Endothelial cell of umbilical vein (primary cell): ENCODE measurements at regions not wholly inside any gene's neighbourhood (a gene's known extent, or its start where the extent isn't known, plus 50 kb on each side); places are given as distances from the start of the nearest gene placed in this dataset.

Experiments
- BruUV-seq: library from RNA; stranded (reverse); fragments of 400-500 nt; replicated peaks from 2 replicates; lab custom pipeline; 2021; lab: Mats Ljungman, UMichigan
- CTCF ChIA-PET: fragments of 300-600, 350-600 bp; sonication (Branson Sonifier 250); formaldehyde crosslinking; loops from one replicate; lab custom pipeline; 2021; ENCODE audit warnings: antibody characterized with exemption, inconsistent platforms; lab: Charles Lee
- POLR2A ChIA-PET: fragments of 300-600, 350-600 bp; sonication (Branson Sonifier 250); formaldehyde crosslinking; loops from one replicate; lab custom pipeline; 2021; ENCODE audit warnings: antibody characterized with exemption, inconsistent platforms; lab: Charles Lee
- DNase-seq: peaks from one replicate; pipeline ENCODE4 v3.0.0-alpha.2; 2011; ENCODE audit warnings: low read depth, low spot score
- FAIRE-seq: peaks from 2 replicates; lab custom pipeline; 2011; peaks lifted over from hg19 to GRCh38; lab: Jason Lieb, UNC
- H2AFZ ChIP-seq: 2 replicates; pipeline ENCODE4 v1.6.0; 2012; ENCODE audit warnings: low read depth, low read length, control low read depth, inconsistent platforms
- H3K27ac ChIP-seq: 2 replicates; pipeline ENCODE4 v1.5.1; 2011; ENCODE audit warnings: low read depth, mild to moderate bottlenecking, control low read depth, low read length, moderate library complexity; ENCODE audit not compliant: insufficient read depth
- H3K27me3 ChIP-seq, 2 experiments: 2 replicates each; pipeline versions ENCODE4 v1.6.0 to v1.6.1; 2011; ENCODE audit warnings: low read length in 2 of 2, mixed read lengths in 1 of 2; ENCODE audit not compliant: control insufficient read depth in 2 of 2, insufficient read depth in 2 of 2
- H3K36me3 ChIP-seq, 2 experiments: 2 replicates in 1 of 2; 3 replicates in 1 of 2; pipeline ENCODE4 v1.5.1; 2011; ENCODE audit warnings: low read length in 2 of 2, mild to moderate bottlenecking in 1 of 2, moderate library complexity in 1 of 2; ENCODE audit not compliant: control insufficient read depth in 2 of 2, insufficient read depth in 2 of 2; ENCODE audit errors: extremely low read depth in 1 of 2
- H3K4me1 ChIP-seq: 3 replicates; pipeline ENCODE4 v1.5.1; 2011; ENCODE audit warnings: mild to moderate bottlenecking, low read length; ENCODE audit not compliant: control insufficient read depth, insufficient read depth; ENCODE audit errors: extremely low read depth
- H3K4me2 ChIP-seq: 2 replicates; pipeline ENCODE4 v1.6.1; 2011; ENCODE audit warnings: low read length, control low read depth, mixed read lengths; ENCODE audit not compliant: insufficient read depth
- H3K4me3 ChIP-seq, 3 experiments: fragments of 200-600 bp in 1 of 3; sonication (generic), shearing (Covaris generic) in 1 of 3; replicated peaks in 1 of 3; 2 replicates each; pipeline ENCODE4 v1.5.1; 2011 to 2016; ENCODE audit warnings: control low read depth in 3 of 3, low read length in 3 of 3, mild to moderate bottlenecking in 2 of 3, inconsistent platforms in 1 of 3, low read depth in 1 of 3, moderate library complexity in 1 of 3; ENCODE audit not compliant: insufficient read depth in 1 of 3
- H3K79me2 ChIP-seq: 2 replicates; pipeline ENCODE4 v1.6.0; 2012; ENCODE audit warnings: low read length, inconsistent platforms; ENCODE audit not compliant: control insufficient read depth, insufficient read depth
- H3K9ac ChIP-seq: replicated peaks from 2 replicates; pipeline ENCODE3; 2011; ENCODE audit warnings: low read length, control low read depth; ENCODE audit not compliant: insufficient read depth; ENCODE audit errors: extremely low read depth
- H3K9me1 ChIP-seq: replicated peaks from 3 replicates; pipeline ENCODE4 v1.6.0; 2011; ENCODE audit warnings: mild to moderate bottlenecking, low read length; ENCODE audit not compliant: control insufficient read depth, insufficient read depth; ENCODE audit errors: extremely low read depth
- H3K9me3 ChIP-seq: replicated peaks from 2 replicates; pipeline ENCODE4 v1.5.1; 2012; ENCODE audit warnings: low read length, inconsistent platforms; ENCODE audit not compliant: control insufficient read depth, insufficient read depth
- H4K20me1 ChIP-seq: replicated peaks from 2 replicates; pipeline ENCODE3; 2011; ENCODE audit warnings: mild to moderate bottlenecking, low read length; ENCODE audit not compliant: control insufficient read depth, insufficient read depth; ENCODE audit errors: extremely low read depth
- EZH2 ChIP-seq: IDR thresholded peaks from 2 replicates; pipeline ENCODE4 v1.6.1; 2012; ENCODE audit warnings: borderline replicate concordance, low read depth, mild to moderate bottlenecking, moderate library complexity, low read length, inconsistent platforms; ENCODE audit not compliant: severe bottlenecking
- FOS ChIP-seq: IDR thresholded peaks from 2 replicates; pipeline ENCODE4 v1.6.1; 2011; ENCODE audit warnings: mild to moderate bottlenecking, low read length, moderate library complexity, borderline replicate concordance; ENCODE audit not compliant: insufficient read depth
- GATA2 ChIP-seq: IDR thresholded peaks from 2 replicates; pipeline ENCODE4 v1.7.0; 2011; ENCODE audit warnings: low read depth, mild to moderate bottlenecking, moderate library complexity, mixed read lengths, low read length; ENCODE audit not compliant: insufficient read length, insufficient read depth
- JUN ChIP-seq: IDR thresholded peaks from 2 replicates; pipeline ENCODE4 v1.6.1; 2011; ENCODE audit warnings: borderline replicate concordance, low read depth; ENCODE audit not compliant: insufficient read length, insufficient read depth
- MYC ChIP-seq: IDR thresholded peaks from one replicate; pipeline ENCODE4 v1.6.1; 2011; ENCODE audit warnings: mild to moderate bottlenecking, low read depth, low read length
- POLR2A ChIP-seq: IDR thresholded peaks from 2 replicates; pipeline ENCODE4 v1.6.1; 2012; ENCODE audit warnings: low read depth, mild to moderate bottlenecking, control low read depth, low read length
- POLR2AphosphoS5 ChIP-seq: IDR thresholded peaks from 2 replicates; pipeline ENCODE4 v1.6.1; 2012; ENCODE audit warnings: low read depth, mild to moderate bottlenecking, control low read depth, low read length, moderate library complexity; ENCODE audit not compliant: insufficient read depth
- dilution Hi-C: fragments of 300-500 bp; cut with MboI; formaldehyde crosslinking; loops from one replicate; pipeline ENCODE4 v1.15.0; 2019; ENCODE audit warnings: low sequenced_read_pairs; ENCODE audit not compliant: extremely low pct_ligation_motif_present
- intact Hi-C: fragments of 100-400 bp; cut with micrococcal nuclease; formaldehyde crosslinking; loops from one replicate; pipeline ENCODE4 v1.10.0; 2022
- TF ChIP-seq, protein P1 (sequence below): IDR thresholded peaks from 2 replicates; pipeline ENCODE4 v1.6.1; 2011; ENCODE audit not compliant: insufficient read depth, insufficient read length
- TF ChIP-seq, protein P2 (sequence below), 2 donors: IDR thresholded peaks; 1 replicate in 1 of 2; 2 replicates in 1 of 2; pipeline ENCODE4 v1.5.1; 2011; ENCODE audit warnings: low read length in 2 of 2, mild to moderate bottlenecking in 2 of 2, moderate library complexity in 2 of 2, control low read depth in 1 of 2, inconsistent platforms in 1 of 2, low read depth in 1 of 2; ENCODE audit not compliant: insufficient read depth in 1 of 2; ENCODE audit errors: extremely low read depth in 1 of 2

GRCh38 chr11:111105566-111105965 lies 140.0 kb upstream of the POU2AF2 start:
- H3K79me2 ChIP-seq, result no peaks in the 10 kb centered on the region
- no peak overlapping the region for H3K9ac ChIP-seq
- H3K4me3 ChIP-seq, result no peak overlapping the region
- DNase-seq, result no peak
- FAIRE-seq, result no peak
- H2AFZ ChIP-seq, result no peak overlapping the region
- dilution Hi-C loops (no loop called here), intact Hi-C loops (no loop called here)
- no peaks in the 10 kb centered on the region for H3K4me1 ChIP-seq
- H3K36me3 ChIP-seq, result no peaks in the 10 kb centered on the region
- TF ChIP-seq POLR2A (no peak), MYC (no peak), JUN (no peak), FOS (no peak), GATA2 (no peak), POLR2AphosphoS5 (no peak), EZH2 (no peak)
- TF ChIP-seq, protein P1, sequence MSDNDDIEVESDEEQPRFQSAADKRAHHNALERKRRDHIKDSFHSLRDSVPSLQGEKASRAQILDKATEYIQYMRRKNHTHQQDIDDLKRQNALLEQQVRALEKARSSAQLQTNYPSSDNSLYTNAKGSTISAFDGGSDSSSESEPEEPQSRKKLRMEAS, result no peak
- TF ChIP-seq, protein P2, sequence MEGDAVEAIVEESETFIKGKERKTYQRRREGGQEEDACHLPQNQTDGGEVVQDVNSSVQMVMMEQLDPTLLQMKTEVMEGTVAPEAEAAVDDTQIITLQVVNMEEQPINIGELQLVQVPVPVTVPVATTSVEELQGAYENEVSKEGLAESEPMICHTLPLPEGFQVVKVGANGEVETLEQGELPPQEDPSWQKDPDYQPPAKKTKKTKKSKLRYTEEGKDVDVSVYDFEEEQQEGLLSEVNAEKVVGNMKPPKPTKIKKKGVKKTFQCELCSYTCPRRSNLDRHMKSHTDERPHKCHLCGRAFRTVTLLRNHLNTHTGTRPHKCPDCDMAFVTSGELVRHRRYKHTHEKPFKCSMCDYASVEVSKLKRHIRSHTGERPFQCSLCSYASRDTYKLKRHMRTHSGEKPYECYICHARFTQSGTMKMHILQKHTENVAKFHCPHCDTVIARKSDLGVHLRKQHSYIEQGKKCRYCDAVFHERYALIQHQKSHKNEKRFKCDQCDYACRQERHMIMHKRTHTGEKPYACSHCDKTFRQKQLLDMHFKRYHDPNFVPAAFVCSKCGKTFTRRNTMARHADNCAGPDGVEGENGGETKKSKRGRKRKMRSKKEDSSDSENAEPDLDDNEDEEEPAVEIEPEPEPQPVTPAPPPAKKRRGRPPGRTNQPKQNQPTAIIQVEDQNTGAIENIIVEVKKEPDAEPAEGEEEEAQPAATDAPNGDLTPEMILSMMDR (IDR thresholded peaks at IDR 0.05; ENCODE audit: extremely low read depth in 1 of 2, insufficient read depth in 1 of 2, low read depth in 1 of 2, low read length in 2 of 2), result no peak
- POLR2A ChIA-PET, result no interaction called here
- H3K27me3 ChIP-seq, result peaks cover 0 to 4% of the 10 kb centered on the region in 2 experiments
- H3K9me3 ChIP-seq, result no peaks in the 10 kb centered on the region
- no peak overlapping the region for H3K4me2 ChIP-seq
- H3K27ac ChIP-seq, result no peak overlapping the region
- no peaks in the 10 kb centered on the region for H4K20me1 ChIP-seq
- CTCF ChIA-PET, result no interaction called here
- BruUV-seq, result no TSS peak
- no peaks in the 10 kb centered on the region for H3K9me1 ChIP-seq
